ENCODE measurements at regions not wholly inside any gene's neighbourhood (a gene's known extent, or its start where the extent isn't known, plus 50 kb on each side); places are given as distances from the start of the nearest gene placed in this dataset.

GRCh38 chr3:147201086-147201485 lies 205.3 kb downstream of the ZIC4 start:
- no peaks in the 10 kb centered on the region for H3K79me2 ChIP-seq (ENCODE audit: insufficient read depth)
- no peak overlapping the region for H3K9ac ChIP-seq
- no peaks in the 10 kb centered on the region for H3K9me3 ChIP-seq
- H3K27ac ChIP-seq (ENCODE audit: low read depth in 2 of 2, low read length in 1 of 2): no peak overlapping the region
- H3K36me3 ChIP-seq (replicated peaks in 1 of 2; ENCODE audit: control insufficient read depth in 1 of 2, insufficient read depth in 2 of 2, low read length in 1 of 2): no peaks in the 10 kb centered on the region
- no peak overlapping the region for H2AFZ ChIP-seq (ENCODE audit: low read depth)
- no peaks in the 10 kb centered on the region for H3F3A ChIP-seq (replicated peaks; ENCODE audit: insufficient read depth)
- H3K9me2 ChIP-seq: no peaks in the 10 kb centered on the region
- CTCF ChIA-PET: interaction anchor here (1.9 kb wide), 1 partner anchor 10 kb away, joined by 10 read pairs; no protein-coding TSS in a partner anchor
- H4K20me1 ChIP-seq (ENCODE audit: insufficient read depth): no peaks in the 10 kb centered on the region
- H3K4me3 ChIP-seq (ENCODE audit: low read depth in 2 of 2, low read length in 1 of 2): no peak overlapping the region
- DNase-seq: no peak
- TF ChIP-seq MAX (IDR thresholded peaks at IDR 0.05; ENCODE audit: low read depth) (no peak), YY1 (IDR thresholded peaks at IDR 0.05; ENCODE audit: low read depth) (no peak), GATA2 (CRISPR knock-in tag; IDR thresholded peaks at IDR 0.05) (no peak), ZBTB33 (IDR thresholded peaks at IDR 0.05; ENCODE audit: borderline replicate concordance, low read depth) (no peak), RFX5 (IDR thresholded peaks at IDR 0.05; ENCODE audit: low read length) (no peak), SMC3 (IDR thresholded peaks at IDR 0.05; ENCODE audit: low read depth, low read length) (no peak), EP300 (IDR thresholded peaks at IDR 0.05; ENCODE audit: borderline replicate concordance in 1 of 2, low read depth in 1 of 2, low read length in 1 of 2) (no peak), RCOR1 (IDR thresholded peaks at IDR 0.05; ENCODE audit: low read length) (no peak), RXRA (IDR thresholded peaks at IDR 0.05; ENCODE audit: borderline replicate concordance, low read depth) (no peak), ELF1 (IDR thresholded peaks at IDR 0.05) (no peak), NRF1 (IDR thresholded peaks at IDR 0.05; ENCODE audit: low read depth, low read length) (no peak), RAD21 (IDR thresholded peaks at IDR 0.05; ENCODE audit: low read length) (no peak), GABPA (IDR thresholded peaks at IDR 0.05; ENCODE audit: low read depth) (no peak), MXI1 (IDR thresholded peaks at IDR 0.05; ENCODE audit: low read depth, low read length) (no peak), TEAD4 (IDR thresholded peaks at IDR 0.05; ENCODE audit: borderline replicate concordance, insufficient read depth) (no peak), MEF2A (IDR thresholded peaks at IDR 0.05; ENCODE audit: borderline replicate concordance, low read depth) (no peak), TAF1 (IDR thresholded peaks at IDR 0.05; ENCODE audit: borderline replicate concordance, low read depth, low read length) (no peak), USF2 (IDR thresholded peaks at IDR 0.05; ENCODE audit: borderline replicate concordance, low read depth, low read length) (no peak)
- TF ChIP-seq, protein P1, sequence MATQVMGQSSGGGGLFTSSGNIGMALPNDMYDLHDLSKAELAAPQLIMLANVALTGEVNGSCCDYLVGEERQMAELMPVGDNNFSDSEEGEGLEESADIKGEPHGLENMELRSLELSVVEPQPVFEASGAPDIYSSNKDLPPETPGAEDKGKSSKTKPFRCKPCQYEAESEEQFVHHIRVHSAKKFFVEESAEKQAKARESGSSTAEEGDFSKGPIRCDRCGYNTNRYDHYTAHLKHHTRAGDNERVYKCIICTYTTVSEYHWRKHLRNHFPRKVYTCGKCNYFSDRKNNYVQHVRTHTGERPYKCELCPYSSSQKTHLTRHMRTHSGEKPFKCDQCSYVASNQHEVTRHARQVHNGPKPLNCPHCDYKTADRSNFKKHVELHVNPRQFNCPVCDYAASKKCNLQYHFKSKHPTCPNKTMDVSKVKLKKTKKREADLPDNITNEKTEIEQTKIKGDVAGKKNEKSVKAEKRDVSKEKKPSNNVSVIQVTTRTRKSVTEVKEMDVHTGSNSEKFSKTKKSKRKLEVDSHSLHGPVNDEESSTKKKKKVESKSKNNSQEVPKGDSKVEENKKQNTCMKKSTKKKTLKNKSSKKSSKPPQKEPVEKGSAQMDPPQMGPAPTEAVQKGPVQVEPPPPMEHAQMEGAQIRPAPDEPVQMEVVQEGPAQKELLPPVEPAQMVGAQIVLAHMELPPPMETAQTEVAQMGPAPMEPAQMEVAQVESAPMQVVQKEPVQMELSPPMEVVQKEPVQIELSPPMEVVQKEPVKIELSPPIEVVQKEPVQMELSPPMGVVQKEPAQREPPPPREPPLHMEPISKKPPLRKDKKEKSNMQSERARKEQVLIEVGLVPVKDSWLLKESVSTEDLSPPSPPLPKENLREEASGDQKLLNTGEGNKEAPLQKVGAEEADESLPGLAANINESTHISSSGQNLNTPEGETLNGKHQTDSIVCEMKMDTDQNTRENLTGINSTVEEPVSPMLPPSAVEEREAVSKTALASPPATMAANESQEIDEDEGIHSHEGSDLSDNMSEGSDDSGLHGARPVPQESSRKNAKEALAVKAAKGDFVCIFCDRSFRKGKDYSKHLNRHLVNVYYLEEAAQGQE (IDR thresholded peaks at IDR 0.05; ENCODE audit: low read depth, low read length): no peak
- no peak overlapping the region for H3K4me2 ChIP-seq
- WGBS (ENCODE audit: low lambda C conversion rate): 19% methylated on average over 5 of the region's 5 CpGs
- no peaks in the 10 kb centered on the region for H3K4me1 ChIP-seq (ENCODE audit: control insufficient read depth in 1 of 2, insufficient read depth in 2 of 2, low read depth in 1 of 2, low read length in 1 of 2)
- POLR2A ChIA-PET: no interaction called here
- H3K27me3 ChIP-seq (ENCODE audit: insufficient read depth): no peaks in the 10 kb centered on the region

Data from SK-N-SH (cell line).